Right lobe of liver (tissue), 4 donors: ENCODE measurements at regions not wholly inside any gene's neighbourhood (a gene's known extent, or its start where the extent isn't known, plus 50 kb on each side); places are given as distances from the start of the nearest gene placed in this dataset.

Experiments
- POLR2A ChIP-seq: fragments of 450-650 bp; IDR thresholded peaks from one replicate; pipeline ENCODE4 v1.6.1; 2017; ENCODE audit warnings: antibody characterized with exemption, mild to moderate bottlenecking
- TF ChIP-seq, protein P1 (sequence below), 4 donors: fragments of 200-600 bp in 3 of 4; fragments of 450-650 bp in 1 of 4; IDR thresholded peaks; one replicate each; pipeline versions ENCODE4 v1.5.1 to v1.8.0; 2016 to 2022; ENCODE audit warnings: antibody characterized with exemption in 4 of 4, mild to moderate bottlenecking in 2 of 4
- donor health status: DM: no; HTN: no; CAD: no.
- donor health status: DM: no; HTN: no; CAD: no.
- donor health status: DM: no; HTN: yes; CAD: no.

DNA sequence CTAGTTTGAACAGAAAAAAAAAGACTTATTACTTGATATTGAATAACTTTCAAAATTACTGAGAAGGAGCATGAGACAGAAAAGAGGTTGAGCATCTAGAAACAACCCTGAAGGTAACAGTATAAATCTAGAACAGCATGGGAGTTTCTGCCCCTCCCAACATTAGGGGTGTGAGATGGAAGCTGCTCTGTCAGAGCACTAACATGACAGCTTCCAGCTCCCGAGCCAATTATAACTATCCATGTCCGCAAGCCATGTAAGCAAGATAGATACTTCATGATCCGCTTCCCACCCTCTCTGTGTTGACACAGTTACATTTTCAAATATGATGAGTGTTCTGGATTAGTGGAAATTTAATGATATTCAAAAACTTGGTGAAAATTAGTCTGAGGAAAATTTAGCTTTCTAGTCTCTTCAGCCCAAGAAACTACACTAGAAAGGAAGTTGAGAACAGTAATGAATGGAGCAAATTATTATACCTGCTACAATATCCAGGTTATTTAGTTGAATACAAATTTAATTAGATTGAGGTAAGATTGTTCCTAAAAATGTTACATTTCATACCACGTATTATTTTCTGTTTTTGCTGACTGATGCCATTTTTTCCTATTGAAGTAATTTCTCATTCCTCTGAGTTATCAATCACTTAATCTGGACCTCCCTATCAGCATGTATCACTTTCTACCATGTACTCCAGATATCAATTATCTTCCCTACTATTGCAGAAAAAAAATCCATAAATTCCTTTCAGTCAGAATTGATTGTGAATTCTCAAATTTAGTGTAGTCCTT is 129.3 kb upstream of the SLIT2 start:
- TF ChIP-seq, protein P1, sequence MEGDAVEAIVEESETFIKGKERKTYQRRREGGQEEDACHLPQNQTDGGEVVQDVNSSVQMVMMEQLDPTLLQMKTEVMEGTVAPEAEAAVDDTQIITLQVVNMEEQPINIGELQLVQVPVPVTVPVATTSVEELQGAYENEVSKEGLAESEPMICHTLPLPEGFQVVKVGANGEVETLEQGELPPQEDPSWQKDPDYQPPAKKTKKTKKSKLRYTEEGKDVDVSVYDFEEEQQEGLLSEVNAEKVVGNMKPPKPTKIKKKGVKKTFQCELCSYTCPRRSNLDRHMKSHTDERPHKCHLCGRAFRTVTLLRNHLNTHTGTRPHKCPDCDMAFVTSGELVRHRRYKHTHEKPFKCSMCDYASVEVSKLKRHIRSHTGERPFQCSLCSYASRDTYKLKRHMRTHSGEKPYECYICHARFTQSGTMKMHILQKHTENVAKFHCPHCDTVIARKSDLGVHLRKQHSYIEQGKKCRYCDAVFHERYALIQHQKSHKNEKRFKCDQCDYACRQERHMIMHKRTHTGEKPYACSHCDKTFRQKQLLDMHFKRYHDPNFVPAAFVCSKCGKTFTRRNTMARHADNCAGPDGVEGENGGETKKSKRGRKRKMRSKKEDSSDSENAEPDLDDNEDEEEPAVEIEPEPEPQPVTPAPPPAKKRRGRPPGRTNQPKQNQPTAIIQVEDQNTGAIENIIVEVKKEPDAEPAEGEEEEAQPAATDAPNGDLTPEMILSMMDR (IDR thresholded peaks at IDR 0.05), result no peak
- TF ChIP-seq POLR2A, result no peak
